ENCODE measurements at regions not wholly inside any gene's neighbourhood (a gene's known extent, or its start where the extent isn't known, plus 50 kb on each side); places are given as distances from the start of the nearest gene placed in this dataset.

DNA sequence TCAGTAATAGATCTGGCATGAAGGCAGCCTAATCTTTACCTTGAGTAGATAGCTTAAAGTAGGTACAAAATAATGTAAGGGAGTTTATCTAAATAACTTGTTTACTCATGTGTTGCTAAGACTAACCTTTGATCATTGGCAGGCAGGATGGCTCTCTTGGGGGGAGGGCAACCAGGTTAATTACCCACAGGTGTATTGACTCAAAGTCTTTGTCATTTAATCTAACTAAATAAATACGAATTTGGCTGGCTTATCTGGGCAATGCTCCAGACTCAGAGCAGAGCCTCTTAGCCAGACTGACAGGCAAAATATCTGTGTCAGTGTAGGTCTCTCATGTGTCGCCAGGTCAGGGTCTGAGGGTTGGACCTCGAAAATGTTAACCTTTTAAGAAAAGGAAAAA is 283.4 kb upstream of the KLHL1 start:
- TF ChIP-seq POLR2A (IDR thresholded peaks at IDR 0.05; ENCODE audit: low read depth) = no peak
- TF ChIP-seq, protein P1, sequence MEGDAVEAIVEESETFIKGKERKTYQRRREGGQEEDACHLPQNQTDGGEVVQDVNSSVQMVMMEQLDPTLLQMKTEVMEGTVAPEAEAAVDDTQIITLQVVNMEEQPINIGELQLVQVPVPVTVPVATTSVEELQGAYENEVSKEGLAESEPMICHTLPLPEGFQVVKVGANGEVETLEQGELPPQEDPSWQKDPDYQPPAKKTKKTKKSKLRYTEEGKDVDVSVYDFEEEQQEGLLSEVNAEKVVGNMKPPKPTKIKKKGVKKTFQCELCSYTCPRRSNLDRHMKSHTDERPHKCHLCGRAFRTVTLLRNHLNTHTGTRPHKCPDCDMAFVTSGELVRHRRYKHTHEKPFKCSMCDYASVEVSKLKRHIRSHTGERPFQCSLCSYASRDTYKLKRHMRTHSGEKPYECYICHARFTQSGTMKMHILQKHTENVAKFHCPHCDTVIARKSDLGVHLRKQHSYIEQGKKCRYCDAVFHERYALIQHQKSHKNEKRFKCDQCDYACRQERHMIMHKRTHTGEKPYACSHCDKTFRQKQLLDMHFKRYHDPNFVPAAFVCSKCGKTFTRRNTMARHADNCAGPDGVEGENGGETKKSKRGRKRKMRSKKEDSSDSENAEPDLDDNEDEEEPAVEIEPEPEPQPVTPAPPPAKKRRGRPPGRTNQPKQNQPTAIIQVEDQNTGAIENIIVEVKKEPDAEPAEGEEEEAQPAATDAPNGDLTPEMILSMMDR (IDR thresholded peaks at IDR 0.05) = no peak

All from esophagus muscularis mucosa (tissue), 3 donors.